HG03558 (cell line): ENCODE measurements at regions not wholly inside any gene's neighbourhood (a gene's known extent, or its start where the extent isn't known, plus 50 kb on each side); places are given as distances from the start of the nearest gene placed in this dataset.
"Not testable (repeated sequence)": the region's sequence is repeated elsewhere in the genome, so short reads cannot be mapped to it uniquely, and the experiment has no call there.

Source experiments
- ATAC-seq: cut with Tn5 transposase; IDR thresholded peaks from one replicate; pipeline ENCODE4 v1.9.1; 2021; ENCODE audit warnings: moderate number of reproducible peaks; ENCODE audit not compliant: unreplicated experiment; ENCODE audit errors: extremely low read depth

DNA sequence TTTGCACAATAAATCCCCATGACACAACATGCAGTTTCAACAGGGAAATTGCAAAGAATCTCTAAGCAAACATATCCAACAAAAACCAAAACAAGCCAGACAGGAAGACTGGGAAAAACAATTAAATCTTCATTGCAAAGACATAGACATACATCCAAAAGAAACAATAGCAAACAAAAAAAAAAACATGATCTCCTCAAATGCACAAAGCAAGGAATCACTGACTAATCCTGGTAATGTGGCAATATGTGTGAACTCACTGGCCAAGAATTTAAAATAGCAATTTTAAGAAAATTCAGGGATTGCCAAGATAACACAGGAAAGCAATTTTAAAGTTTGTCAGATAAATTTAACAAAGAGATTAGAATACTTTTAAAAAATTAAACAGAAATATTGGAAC, 520.1 kb upstream of the SMC2 start:
- ATAC-seq = no peak

GRCh38 chr9:103586721-103587120, 507.4 kb upstream of the SMC2 start:
- ATAC-seq = no peak

GRCh38 chr9:103601287-103601686, 492.8 kb upstream of the SMC2 start:
- ATAC-seq = no peak

- not testable (repeated sequence) for ATAC-seq
Observed at GRCh38 chr9:103611950-103612349, 482.2 kb upstream of the SMC2 start.

DNA sequence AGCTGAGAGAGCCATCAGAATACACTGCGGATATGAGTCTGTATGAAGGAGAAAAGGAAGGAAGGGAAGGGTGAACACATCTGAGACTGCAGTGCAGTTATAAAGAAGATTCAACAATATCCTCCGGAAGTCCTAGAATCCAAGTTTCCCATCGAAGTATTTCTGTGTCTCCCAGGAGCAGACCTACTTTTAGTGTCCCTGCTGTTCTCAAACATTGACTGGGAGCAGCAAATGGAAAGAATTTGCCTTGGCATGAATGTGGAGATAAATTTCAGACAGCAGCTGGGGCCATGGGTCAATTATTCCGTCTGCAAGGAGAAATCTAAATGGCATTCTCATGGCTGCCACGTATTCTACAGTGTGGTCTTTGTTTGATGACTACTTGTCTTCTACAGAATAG, 478.1 kb upstream of the SMC2 start:
- ATAC-seq = no peak

DNA sequence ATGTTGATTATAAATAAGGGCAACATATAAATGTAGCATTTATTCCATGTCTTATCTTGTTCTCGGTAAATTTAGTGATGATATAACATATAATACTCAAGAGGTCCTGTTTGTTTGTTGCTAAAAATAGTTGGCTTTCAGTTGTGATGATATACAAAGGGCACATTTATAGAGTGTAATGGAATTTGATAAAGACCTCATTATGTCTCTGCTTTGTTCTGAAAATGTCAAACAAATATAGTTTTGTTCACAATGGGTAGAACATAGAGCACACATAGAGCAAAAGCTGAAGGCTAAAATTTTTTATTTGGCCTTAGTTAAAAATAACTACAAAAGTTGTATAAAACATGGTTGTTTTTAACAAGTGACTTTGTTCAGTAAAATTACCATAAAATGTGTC, 477.1 kb upstream of the SMC2 start:
- ATAC-seq = no peak

- no peak for ATAC-seq
Observed at GRCh38 chr9:103625161-103625804, 468.8 kb upstream of the SMC2 start.

DNA sequence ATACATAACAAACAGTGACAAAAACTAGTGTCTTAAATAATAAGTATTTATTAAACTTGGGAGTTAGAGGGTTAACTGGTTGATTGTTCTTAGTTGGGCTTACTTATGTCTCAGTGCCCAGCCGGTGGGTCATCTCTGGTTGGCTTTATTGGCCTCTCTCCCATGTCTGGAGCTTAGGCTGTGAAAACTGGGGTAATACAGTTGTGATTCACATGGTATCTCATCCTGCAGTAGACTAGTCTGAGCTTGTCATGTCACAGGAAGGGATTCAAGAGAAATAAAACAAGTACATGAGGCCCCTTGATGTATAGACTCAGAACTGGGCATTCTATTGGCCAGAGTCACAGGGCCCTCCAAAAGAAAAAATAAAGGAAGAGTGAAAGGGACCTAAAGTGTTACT, 466.4 kb upstream of the SMC2 start:
- ATAC-seq = no peak

- no peak for ATAC-seq
Observed at GRCh38 chr9:103649086-103649485, 445.0 kb upstream of the SMC2 start.

DNA sequence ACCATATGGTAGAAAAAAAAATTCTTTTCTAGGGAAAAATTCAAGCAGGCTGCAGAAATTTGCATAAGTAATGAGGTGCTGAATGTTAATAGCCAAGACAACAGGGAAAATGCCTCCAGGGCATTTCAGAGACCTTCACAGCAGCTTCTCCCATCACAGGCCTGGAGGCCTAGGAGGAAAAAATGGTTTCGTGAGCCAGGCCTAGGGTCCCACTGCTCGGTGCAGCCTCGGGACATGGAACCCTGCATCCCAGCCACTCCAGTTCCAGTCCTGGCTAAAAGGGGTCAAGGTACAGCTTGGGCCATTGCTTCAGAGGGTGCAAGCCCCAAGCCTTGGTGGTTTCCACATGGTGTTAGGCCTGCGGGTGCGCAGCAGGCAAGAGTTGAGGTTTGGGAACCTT, 436.0 kb upstream of the SMC2 start:
- ATAC-seq = no peak

- ATAC-seq = no peak
Observed at GRCh38 chr9:103660830-103661229, 433.3 kb upstream of the SMC2 start.

DNA sequence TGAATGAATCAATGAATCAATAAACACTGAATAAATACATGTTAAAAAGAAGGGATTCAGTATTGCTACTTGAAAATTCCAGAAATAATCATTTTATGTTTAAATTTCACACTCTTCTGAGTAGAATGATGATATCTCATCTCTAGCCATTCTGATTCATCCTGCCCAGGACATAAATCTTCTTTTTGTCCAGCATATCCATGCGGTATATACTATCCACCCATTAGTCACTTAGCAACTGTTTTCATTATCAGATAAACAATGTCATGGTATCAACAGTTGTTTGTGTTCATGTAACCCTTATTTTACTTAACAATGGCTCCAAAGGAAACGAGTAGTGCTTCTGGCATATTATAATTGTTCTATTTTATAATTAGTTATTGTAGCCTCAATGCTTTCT, 432.4 kb upstream of the SMC2 start:
- ATAC-seq = no peak

GRCh38 chr9:103669296-103669695, 424.8 kb upstream of the SMC2 start:
- no peak for ATAC-seq

- no peak for ATAC-seq
Observed at GRCh38 chr9:103674271-103674670, 419.8 kb upstream of the SMC2 start.

GRCh38 chr9:103680581-103680980, 413.5 kb upstream of the SMC2 start:
- ATAC-seq = no peak

- ATAC-seq = no peak
Observed at GRCh38 chr9:103681435-103681834, 412.7 kb upstream of the SMC2 start.

DNA sequence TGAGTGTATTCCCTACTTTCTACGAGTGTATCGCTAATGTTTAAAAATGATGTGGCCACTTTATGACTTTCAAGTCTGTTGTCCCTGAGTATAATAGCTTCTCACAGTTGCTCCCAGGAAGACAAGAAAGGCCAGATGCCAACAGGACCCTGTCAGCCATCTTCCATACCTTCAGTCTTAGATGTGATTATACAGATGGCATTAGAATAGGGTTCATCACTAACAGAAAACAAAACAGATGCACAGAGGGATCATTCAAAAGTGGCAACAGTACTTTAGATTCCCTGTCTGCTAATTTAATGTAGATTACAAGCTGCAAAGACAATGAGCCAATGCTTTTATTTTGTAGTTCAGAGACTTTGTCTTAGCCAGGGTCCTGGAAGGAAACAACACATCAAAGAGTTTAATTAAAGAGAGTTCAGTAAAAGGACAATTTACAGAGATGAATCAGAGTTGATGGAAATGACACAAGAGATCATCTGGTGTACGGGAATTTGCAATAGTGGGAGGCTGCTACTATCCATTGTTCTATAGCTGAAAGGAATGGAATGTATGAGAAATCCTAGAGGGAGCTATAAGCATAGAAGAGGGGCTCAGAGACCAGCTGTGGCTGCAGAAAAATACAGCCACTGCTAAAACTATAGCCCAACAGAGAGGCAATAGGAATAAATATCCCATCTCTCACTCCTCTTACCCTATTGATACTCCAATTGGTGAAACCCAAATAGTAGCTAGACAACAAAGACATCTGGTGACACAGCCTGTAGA, 393.7 kb upstream of the SMC2 start:
- no peak for ATAC-seq

DNA sequence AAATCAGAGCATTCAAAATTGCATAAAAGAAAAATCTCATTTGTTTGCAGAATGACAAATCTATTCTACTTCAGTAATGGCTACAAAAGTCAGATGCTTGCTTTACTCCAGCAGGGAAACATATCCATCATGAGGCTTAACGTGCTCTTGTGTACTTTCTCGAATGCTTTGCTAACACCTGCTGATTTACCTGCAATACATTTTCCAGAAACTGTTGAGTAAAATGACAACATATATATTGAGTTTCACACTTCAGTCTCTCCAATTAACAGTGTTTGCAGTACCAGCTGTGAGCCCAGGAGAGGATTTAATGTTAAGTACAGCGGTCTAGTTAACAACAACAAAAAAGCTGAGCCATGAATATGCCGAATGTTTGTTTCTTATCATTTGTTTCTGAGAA, 391.5 kb upstream of the SMC2 start:
- ATAC-seq = no peak

- ATAC-seq = no peak
Observed at GRCh38 chr9:103707181-103707580, 386.9 kb upstream of the SMC2 start.

DNA sequence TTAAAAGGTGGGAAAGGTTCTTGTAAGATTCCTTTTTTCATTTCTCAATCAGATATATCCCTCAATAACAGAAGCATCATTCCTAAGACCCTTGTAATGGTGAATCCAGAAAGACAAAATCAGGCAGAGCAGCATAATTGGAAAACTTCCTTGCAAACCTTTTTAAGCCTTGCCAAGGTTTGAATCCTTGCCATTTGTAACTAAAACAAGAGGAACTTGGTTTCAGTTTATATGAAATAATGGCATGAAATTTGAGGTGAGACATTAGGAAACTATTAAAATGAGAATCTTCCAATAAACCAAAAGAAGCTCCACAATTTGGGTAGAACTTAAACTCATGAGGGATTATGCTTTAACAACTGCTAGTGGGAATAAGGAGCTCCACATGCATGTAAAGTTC, 384.7 kb upstream of the SMC2 start:
- no peak for ATAC-seq

GRCh38 chr9:103713631-103714030, 380.5 kb upstream of the SMC2 start:
- no peak for ATAC-seq

DNA sequence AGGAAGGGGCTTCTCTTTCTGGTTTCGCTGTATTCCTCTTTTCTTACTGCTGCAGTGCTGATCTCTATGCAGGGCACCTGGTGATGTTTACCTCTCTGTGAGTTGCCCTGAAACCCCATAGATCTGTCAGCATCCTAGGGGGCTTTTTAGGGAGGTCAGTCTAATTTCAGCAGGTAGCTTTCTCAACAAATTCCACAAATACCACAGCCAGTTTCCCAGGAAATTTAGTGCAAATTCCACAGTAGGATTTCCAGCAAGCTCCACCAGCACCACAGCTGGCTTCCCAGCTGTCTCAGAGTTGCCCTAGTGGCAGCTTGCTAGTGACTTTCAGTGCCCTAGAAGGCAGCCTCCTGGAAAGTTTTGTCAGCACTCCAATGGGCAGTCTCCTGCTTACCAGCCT, 379.1 kb upstream of the SMC2 start:
- ATAC-seq = no peak
